Activated CD8-positive, alpha-beta T cell treated with anti-CD3 and anti-CD28 coated beads, Interleukin-2, amount 10 ng/mL, durations not matched to agents 7 days and 5 days (primary cell): ENCODE measurements at regions not wholly inside any gene's neighbourhood (a gene's known extent, or its start where the extent isn't known, plus 50 kb on each side); places are given as distances from the start of the nearest gene placed in this dataset. TPM values are rescaled to one million over a fixed set of nuclear protein-coding genes. Genes with fewer than 3 reads are reported as not detected.

Source experiments
- microRNA-seq: library from miRNA; unstranded; fragments of <30 nt; microRNA quantifications from one replicate; pipeline ENCODE4 v1.2.0, GENCODE V29; 2022

Small RNAs in the stretch of these regions (microRNA-seq; reads per million reads assigned to microRNA genes)
- not detected for gene MIR1302-4
